ENCODE measurements at regions not wholly inside any gene's neighbourhood (a gene's known extent, or its start where the extent isn't known, plus 50 kb on each side); places are given as distances from the start of the nearest gene placed in this dataset.

GRCh38 chr9:118426772-118427171 is 722.6 kb downstream of the TLR4 start:
- no peak for DNase-seq

DNA sequence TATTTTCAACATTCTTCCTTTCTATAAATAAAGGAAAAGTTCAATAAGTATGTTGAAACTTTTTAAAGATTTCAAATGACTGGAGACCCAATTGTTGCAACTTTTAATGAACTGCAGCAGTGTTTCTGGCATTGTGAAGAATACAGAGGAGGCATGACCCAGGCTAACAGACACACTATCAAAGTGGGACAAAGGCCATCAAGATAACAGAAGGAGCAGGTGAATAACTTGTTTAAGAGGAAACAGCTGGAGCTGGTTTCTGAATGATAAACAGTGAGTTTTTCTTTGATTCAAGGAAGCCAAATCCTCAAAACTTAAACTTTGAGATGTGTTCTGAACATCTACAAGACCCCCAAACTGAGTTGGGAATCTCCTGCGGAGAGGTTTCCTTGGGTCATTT is 734.6 kb downstream of the TLR4 start:
- DNase-seq: no peak

GRCh38 chr9:118439441-118439840 is 735.2 kb downstream of the TLR4 start:
- DNase-seq: no peak

DNA sequence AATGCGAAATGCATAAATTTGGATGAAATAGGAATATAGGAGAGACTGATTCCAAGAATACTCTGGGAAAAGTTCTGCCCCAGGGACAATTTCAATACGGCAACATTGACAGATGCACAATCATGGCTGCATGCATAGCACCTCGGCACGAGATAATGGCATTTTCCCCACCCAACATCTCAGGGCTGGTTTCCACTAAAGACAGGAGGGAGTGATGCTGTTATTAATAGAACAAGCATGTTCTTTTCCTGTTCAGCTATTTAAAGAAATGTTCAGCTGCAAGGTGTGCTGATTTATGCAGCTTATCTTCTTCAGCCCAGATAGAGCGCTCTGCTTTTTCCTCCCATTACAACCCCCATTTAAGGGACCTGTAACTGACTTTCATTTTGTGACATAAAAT is 740.2 kb downstream of the TLR4 start:
- DNase-seq: no peak

DNA sequence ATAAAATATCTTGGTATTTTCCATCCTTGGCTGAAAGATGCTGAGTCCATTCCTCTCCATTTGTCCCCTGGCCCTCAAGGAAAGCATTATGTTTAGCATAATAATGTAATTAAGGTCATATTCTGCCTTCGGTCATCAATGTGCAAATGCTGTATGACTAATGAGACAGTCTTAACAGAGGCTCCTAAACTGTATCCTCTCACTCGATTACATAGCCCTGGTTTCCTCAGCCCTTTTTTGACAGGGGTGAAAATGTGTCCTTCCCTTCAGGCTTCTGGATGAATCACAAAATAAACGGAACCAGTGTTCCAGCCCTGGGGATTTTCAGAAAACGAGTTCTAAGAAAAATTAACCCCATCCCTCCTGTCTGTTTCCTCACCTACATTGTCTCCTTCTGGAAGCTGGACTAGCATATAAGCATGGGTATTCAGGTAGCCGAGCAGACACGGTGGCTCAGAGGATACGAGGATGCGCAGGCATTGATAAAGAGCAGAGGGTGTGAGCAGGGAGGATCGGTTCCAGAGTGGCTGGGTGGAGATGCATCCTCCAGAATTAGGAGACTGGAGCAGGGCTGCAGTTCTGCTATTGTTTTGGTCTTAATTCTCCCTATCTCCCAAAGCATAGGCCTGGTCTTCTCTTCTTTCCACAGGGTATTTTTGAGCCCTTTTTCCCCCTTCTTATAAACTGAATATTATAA is 742.9 kb downstream of the TLR4 start:
- no peak for DNase-seq

DNA sequence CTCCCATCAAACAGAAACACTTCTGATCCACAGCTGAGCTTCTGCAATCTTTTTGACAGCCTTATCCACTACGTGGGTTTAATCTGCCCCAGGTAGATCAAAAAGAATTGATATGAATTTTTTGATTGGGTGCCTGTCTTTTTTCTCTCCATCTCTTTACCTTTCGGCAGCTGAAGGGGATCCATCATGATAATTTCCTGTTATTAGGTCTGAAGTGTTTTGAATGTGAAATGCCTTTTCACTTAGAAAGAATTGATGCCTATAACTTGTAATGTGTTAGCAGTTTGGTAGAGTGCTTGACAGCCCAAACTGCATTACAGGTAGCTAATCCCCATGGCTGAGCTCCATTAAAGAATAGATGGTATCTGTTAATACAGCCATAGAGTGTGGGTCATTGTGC is 745.4 kb downstream of the TLR4 start:
- no peak for DNase-seq

DNA sequence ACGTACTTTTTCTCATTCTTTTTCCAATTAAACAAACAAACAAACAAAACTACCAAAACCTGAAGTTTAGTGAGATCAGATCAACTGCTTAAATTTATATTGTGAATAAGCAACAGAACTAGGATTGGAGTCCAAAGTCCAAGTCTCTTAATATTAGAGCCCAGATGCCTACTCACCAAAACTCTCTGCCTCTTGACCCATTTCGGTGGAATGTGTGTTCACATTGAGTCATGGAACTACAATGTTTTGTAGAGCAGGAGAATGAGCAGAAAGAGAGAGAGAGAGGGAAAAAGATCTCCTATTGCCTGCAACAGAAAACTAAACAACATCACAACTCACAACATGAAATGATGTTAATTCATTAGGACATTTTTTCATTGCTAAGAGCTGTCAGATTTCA is 751.1 kb downstream of the TLR4 start:
- no peak for DNase-seq

DNA sequence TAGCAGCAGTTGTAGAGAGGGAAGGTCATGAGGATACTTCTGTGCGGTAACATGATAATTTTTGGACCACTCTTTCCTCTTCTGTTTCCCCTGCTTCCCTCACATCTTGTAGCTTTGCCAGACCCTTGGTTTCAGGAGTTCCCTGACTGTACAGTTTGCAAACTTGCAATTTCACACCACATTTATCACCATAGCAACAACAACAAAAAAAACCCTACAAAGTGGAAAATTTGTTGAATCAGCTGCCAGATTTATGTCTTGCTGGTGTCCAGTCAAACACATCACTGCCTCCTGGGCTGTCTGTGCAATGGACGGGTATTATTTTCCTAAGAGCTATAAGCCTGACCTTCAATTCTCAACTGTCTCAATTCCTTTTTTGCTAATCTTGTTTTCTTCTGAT is 751.6 kb downstream of the TLR4 start:
- DNase-seq: no peak

DNA sequence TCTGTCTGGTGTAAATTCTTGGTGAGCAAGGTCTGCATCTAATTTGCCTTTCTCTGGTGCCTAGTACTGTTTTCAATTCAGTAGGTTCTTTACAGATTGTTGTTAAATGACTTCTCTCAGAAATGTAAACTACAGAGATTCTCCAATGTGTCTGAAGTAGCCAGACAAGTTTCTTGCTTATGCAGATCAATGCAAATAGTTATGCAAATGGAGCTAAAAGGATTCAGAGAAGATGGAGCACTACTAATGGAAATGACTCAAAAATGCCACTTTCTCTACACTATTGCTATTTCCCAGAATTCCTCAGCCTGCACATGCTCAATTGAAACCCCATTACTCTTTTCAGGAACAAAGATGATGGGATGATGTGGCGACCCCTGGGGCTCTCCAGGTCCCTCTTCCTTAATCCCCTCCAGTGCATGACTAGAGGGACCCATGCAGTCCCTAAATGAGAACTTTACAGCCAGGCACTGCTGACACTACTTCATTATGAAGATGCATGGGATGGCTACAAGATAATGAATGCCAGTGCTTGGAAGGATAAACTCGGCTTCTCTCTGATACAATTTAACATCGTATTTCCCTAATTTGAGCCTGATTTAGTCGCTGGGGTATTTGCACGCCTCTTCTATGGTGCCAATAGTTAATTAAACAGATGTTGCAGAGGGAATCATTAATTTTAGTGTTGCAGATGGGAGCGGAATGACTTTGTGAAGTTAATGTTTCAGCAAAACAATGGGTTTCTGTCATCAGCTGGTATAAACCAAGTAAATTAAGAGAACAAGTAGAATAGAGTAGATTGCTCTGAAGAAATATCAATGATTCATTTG is 753.2 kb downstream of the TLR4 start:
- DNase-seq: no peak

DNA sequence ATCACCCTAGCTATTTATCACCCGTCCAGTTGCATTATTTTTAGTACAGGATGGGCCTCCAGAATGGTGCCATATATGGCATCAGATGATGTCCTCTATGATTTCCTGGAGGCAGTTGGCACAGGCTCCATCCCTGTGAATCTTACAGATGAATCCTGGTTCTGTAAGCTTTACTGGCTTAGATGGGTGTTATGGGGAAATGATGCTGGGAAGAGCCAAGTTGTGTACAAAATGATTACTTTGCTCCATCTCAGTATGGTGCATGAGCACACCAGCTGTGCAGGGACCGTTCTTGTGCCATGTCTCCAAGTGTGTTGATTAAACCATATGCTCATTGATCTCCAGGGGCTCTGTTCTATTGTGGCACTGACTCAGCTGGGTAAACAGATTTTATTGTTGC is 755.7 kb downstream of the TLR4 start:
- no peak for DNase-seq

DNA sequence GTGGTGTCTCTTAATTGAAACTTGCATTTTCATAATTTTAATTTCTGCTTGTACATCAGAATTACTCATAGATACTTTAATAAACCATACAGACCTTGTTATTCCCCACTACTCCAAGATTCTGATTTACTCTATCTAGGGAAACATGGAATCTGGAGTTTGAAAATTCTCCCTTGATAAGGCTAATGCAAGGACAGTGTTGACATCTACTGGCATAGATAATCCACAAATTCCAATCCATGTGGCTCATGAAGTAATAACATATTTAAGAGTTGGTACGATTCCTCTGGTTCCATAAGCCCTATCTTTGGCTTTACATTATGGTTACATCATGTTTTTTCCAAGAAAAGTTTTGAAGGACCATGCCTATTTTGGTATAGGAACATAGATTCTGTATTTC is 759.2 kb downstream of the TLR4 start:
- no peak for DNase-seq

DNA sequence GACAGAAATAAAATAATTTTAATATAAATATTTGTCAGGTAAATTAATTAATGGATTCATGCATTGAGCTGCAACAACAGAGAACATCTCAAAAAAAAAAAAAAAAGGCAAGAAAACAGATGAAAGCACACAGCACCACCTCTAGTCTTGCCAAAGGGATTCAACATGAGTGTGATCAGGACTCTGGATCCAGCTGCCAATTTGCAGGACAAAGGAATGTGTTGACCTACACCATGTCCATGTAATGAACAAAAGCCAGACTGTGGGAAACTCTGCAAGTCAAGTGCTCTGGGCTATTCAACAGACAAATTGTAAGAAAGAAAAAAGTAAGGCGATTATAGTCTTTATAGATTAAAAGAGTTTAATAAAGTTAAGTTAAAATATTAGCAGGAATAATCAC is 769.3 kb downstream of the TLR4 start:
- DNase-seq: no peak

DNA sequence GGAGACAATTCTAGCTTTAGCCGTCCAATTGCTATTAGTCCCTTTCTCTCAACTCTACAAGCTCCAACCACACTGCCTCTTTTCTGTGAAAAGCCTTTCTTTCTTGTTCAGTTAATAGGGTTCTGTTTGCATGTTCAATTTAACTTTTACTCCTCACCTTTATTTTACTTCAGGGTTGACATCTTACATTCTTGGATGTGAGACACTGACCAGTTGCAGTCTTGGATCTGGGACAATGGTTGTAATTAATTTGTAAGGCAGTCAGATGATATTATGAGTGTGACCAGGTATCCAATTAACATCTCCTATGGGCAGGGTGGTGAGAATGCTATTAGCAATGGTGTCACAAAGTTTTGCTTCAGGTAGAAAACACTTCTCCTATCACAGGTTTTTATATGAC is 774.5 kb downstream of the TLR4 start:
- no peak for DNase-seq

DNA sequence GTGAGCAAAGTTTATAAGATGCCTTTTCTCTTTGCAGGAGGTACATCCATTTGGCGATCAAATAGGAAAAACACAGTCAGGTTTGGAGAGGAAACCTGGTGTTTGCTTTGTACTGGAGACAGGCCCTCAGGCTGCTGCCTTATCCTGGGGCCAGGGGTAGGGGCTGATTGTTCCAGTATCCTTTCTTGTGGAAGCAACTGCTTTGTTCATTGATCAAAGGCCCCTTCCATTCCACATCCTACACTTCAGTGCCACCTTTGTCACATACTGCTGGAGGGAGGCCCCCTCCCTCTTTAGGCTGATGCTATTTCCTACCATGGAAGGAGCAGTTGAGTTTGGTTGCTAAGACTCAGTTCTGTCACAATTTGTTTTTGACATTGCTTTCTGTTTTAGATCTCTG is 778.1 kb downstream of the TLR4 start:
- no peak for DNase-seq

DNA sequence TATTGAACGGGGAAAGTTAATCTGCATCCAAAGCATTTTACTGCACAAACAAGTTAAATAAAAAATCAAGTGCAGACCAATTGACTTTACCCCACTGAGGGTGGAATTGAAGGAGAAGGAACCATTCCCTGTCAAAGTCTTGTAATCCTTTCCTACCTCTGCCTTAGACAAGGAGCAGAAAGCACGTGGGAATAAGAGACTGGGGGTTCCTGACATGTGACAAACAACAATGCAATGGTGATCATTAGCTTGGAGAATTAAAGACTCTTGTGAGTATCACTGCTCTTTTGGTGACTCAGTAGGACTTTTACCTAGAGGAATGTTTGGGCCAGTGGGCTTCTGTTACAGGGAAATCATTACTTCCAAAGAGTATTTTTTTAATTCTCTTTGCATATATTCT is 779.5 kb downstream of the TLR4 start:
- no peak for DNase-seq

- no peak for DNase-seq
These were observed 799.0 kb downstream of the TLR4 start for GRCh38 chr9:118503236-118503635.

- DNase-seq: no peak
These were observed 806.5 kb downstream of the TLR4 start for GRCh38 chr9:118510711-118511110.

DNA sequence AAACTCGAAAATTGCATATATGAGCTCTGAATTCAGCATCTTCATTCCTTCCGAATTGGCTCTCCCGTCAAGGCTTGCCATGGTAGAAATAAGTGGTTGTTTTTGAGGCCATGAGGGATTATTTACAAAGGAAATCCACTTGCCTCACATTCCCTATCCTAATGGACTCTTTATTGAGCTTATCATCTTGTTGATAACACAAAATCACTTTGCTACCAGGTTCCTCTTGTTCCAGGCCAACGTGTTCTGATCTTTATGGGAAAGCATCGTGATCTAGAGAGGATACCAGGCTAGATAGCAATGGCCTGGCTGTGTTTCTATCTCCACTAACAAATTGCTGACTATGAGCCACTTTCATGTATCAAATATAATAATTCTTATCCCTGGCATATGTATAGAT is 811.7 kb downstream of the TLR4 start:
- no peak for DNase-seq

DNA sequence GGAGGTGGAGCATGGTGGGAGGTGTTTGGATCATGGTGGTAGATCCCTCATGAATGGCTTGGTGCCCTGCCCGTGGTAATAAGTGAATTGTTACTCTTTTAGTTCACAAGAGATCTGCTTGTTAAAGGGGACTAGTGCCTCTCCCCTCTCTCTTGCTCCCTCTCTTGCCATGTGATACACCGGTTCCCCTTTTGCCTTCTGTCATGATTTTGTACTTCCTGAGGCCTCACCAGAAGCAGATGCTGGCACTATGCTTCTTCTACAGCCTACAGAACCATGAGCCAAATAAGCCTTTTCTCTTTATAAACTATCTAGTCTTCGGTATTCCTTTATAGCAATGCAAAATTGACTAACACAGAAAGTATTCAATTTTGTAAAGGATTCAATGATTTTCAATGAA is 817.1 kb downstream of the TLR4 start:
- DNase-seq: no peak

DNA sequence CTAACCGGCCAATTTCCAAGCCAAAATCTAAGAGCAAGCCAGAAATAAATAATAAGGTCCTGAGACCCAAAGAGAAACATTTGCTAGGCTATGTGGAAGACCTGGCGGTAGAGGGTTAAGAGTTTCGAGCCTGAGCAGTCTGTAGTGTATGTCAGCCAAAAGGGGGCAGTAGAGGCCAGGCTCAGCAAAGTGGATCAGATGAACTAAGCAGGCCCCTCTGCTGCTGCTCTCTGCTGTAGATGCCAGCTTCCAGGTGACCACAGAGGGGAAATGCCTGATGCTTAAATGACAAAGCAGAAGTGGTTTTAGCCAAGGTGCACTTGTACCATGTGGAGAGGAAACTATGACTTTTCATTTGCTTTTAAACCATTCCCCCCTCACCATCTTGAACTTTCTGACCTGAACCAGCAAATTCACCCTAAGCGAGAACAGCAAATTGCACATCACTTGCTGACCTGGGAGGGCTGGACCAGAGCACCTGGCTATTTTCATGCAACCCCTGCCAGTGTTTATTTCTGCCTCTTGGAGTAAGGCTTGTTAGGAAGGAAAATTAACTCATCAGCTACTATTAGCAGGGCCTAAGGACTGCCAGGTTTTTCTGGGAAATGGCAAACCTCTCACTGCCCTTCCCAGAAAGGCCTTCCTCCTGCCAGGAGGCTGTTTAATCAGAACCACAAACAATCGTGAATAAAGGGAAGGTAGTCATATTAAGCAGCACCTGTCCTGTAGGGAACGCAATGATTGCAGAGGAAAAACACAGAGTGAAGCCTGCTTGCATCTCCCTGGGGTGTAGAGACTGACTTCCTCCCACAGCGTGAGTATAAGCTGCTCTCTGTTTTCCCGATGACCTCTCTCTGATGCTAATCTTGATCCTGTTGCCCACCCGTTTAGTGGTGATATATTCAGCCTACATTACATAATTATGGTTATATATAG is 818.2 kb downstream of the TLR4 start:
- no peak for DNase-seq

- DNase-seq: no peak
These were observed 823.1 kb downstream of the TLR4 start for GRCh38 chr9:118527261-118527660.

GRCh38 chr9:118529210-118529609 is 825.0 kb downstream of the TLR4 start:
- no peak for DNase-seq

GRCh38 chr9:118529624-118530214 is 825.5 kb downstream of the TLR4 start:
- no peak for DNase-seq

Data from CD4-positive, alpha-beta T cell treated with Interleukin-21 for 1 hour (primary cell).